VCaP (cell line): ENCODE measurements at regions not wholly inside any gene's neighbourhood (a gene's known extent, or its start where the extent isn't known, plus 50 kb on each side); places are given as distances from the start of the nearest gene placed in this dataset.

Source experiments
- H3K27ac ChIP-seq: fragments of 450-650 bp; 2 replicates; pipeline ENCODE4 v1.5.1; 2017
- CTCF ChIP-seq: fragments of 450-650 bp; conservative IDR thresholded peaks from 2 replicates; pipeline ENCODE4 v1.5.1; 2017; ENCODE audit warnings: mild to moderate bottlenecking, moderate library complexity

DNA sequence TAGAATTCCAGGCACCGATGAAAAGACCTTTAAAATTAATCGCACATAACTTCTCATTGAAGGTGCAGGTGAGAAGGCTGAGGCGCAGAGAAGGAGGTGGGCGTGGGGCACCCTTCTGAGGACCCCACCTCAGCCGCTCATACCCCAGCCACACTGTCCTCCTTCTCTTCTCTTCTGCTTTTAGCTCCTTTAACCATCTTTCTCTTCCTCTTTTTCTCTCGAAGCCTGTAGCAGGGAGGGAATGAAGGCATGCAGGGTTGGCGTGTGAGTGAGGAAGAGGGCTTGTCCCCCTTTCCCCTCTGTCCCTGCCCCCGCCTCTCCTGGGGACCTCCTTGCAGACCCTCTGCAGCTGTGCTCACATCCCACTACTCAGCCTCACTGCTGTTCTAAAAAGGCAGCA lies 57.8 kb upstream of the CACNA1E start:
- no peak for TF ChIP-seq CTCF
- H3K27ac ChIP-seq: no peak overlapping the region

- TF ChIP-seq CTCF: no peak
- no peak overlapping the region for H3K27ac ChIP-seq
These were observed 53.9 kb upstream of the CACNA1E start for GRCh38 chr1:181429462-181429861.

- no peak overlapping the region for H3K27ac ChIP-seq
- no peak for TF ChIP-seq CTCF
These were observed 53.1 kb upstream of the CACNA1E start for GRCh38 chr1:181430015-181430885.
